ENCODE measurements at regions not wholly inside any gene's neighbourhood (a gene's known extent, or its start where the extent isn't known, plus 50 kb on each side); places are given as distances from the start of the nearest gene placed in this dataset.

- TF ChIP-seq GABPA (IDR thresholded peaks at IDR 0.05; ENCODE audit: low read depth) (no peak), REST (IDR thresholded peaks at IDR 0.05; ENCODE audit: insufficient replicate concordance, low read depth) (no peak), POLR2AphosphoS5 (IDR thresholded peaks at IDR 0.05; ENCODE audit: low read depth) (no peak), CTCF (IDR thresholded peaks at IDR 0.05; ENCODE audit: insufficient read depth, low read length) (no peak), SPI1 (IDR thresholded peaks at IDR 0.05; ENCODE audit: borderline replicate concordance, low read depth) (no peak)
- Histone ChIP-seq H3K27ac (replicated peaks) (no peak overlapping the region), H3K4me3 (replicated peaks; ENCODE audit: insufficient read depth, low read length) (no peak overlapping the region), H3K27me3 (ENCODE audit: insufficient read depth, poor library complexity, severe bottlenecking) (no peaks in the 10 kb centered on the region)
- no peak for DNase-seq (ENCODE audit: low read depth in 1 of 2, low spot score in 1 of 2)
These were observed 560.5 kb upstream of the NR5A2 start for GRCh38 chr1:199466961-199467360.

- H3K27me3 ChIP-seq (ENCODE audit: insufficient read depth, poor library complexity, severe bottlenecking): no peaks in the 10 kb centered on the region
- H3K27ac ChIP-seq (replicated peaks): no peak overlapping the region
- H3K4me3 ChIP-seq (replicated peaks; ENCODE audit: insufficient read depth, low read length): no peak overlapping the region
- TF ChIP-seq CTCF (IDR thresholded peaks at IDR 0.05; ENCODE audit: insufficient read depth, low read length) (no peak), REST (IDR thresholded peaks at IDR 0.05; ENCODE audit: insufficient replicate concordance, low read depth) (no peak), SPI1 (IDR thresholded peaks at IDR 0.05; ENCODE audit: borderline replicate concordance, low read depth) (no peak), POLR2AphosphoS5 (IDR thresholded peaks at IDR 0.05; ENCODE audit: low read depth) (no peak), GABPA (IDR thresholded peaks at IDR 0.05; ENCODE audit: low read depth) (no peak)
- DNase-seq (ENCODE audit: low read depth in 1 of 2, low spot score in 1 of 2): no peak
These were observed 555.5 kb upstream of the NR5A2 start for GRCh38 chr1:199472018-199472417.

GRCh38 chr1:199472978-199473377 lies 554.5 kb upstream of the NR5A2 start:
- no peak for DNase-seq (ENCODE audit: low read depth in 1 of 2, low spot score in 1 of 2)
- Histone ChIP-seq H3K27me3 (ENCODE audit: insufficient read depth, poor library complexity, severe bottlenecking) (no peaks in the 10 kb centered on the region), H3K4me3 (replicated peaks; ENCODE audit: insufficient read depth, low read length) (no peak overlapping the region), H3K27ac (replicated peaks) (no peak overlapping the region)
- TF ChIP-seq SPI1 (IDR thresholded peaks at IDR 0.05; ENCODE audit: borderline replicate concordance, low read depth) (no peak), CTCF (IDR thresholded peaks at IDR 0.05; ENCODE audit: insufficient read depth, low read length) (no peak), REST (IDR thresholded peaks at IDR 0.05; ENCODE audit: insufficient replicate concordance, low read depth) (no peak), POLR2AphosphoS5 (IDR thresholded peaks at IDR 0.05; ENCODE audit: low read depth) (no peak), GABPA (IDR thresholded peaks at IDR 0.05; ENCODE audit: low read depth) (no peak)

Data from HL-60 (cell line).